Embryonic facial prominence (tissue), 1 donor: ENCODE measurements at regions not wholly inside any gene's neighbourhood (a gene's known extent, or its start where the extent isn't known, plus 50 kb on each side); places are given as distances from the start of the nearest gene placed in this dataset.

Source experiments
- DNase-seq: peaks from one replicate; pipeline ENCODE4 v3.0.0-alpha.2; 2016; ENCODE audit errors: extremely low spot score

- no peak for DNase-seq
Measured at GRCh38 chr13:65881561-65882155, 1348.5 kb downstream of the PCDH9 start.

GRCh38 chr13:65875031-65875430 lies 1355.1 kb downstream of the PCDH9 start:
- DNase-seq: no peak

GRCh38 chr13:65872448-65872847 lies 1357.7 kb downstream of the PCDH9 start:
- DNase-seq: no peak

GRCh38 chr13:65868884-65869283 lies 1361.3 kb downstream of the PCDH9 start:
- DNase-seq: no peak

GRCh38 chr13:65868099-65868498 lies 1362.0 kb downstream of the PCDH9 start:
- DNase-seq: no peak

- no peak for DNase-seq
Measured at GRCh38 chr13:65866138-65866537, 1364.0 kb downstream of the PCDH9 start.

GRCh38 chr13:65865206-65865605 lies 1364.9 kb downstream of the PCDH9 start:
- DNase-seq: no peak

- DNase-seq: no peak
Measured at GRCh38 chr13:65864039-65864438, 1366.1 kb downstream of the PCDH9 start.

- DNase-seq: no peak
Measured at GRCh38 chr13:65860306-65860705, 1369.8 kb downstream of the PCDH9 start.

- DNase-seq: no peak
Measured at GRCh38 chr13:65857942-65858565, 1372.1 kb downstream of the PCDH9 start.

- DNase-seq: no peak
Measured at GRCh38 chr13:65856431-65856830, 1373.7 kb downstream of the PCDH9 start.

GRCh38 chr13:65855242-65855805 lies 1374.8 kb downstream of the PCDH9 start:
- no peak for DNase-seq

- DNase-seq: no peak
Measured at GRCh38 chr13:65854431-65854830, 1375.7 kb downstream of the PCDH9 start.

GRCh38 chr13:65844266-65844841 lies 1385.8 kb downstream of the PCDH9 start:
- no peak for DNase-seq

- DNase-seq: no peak
Measured at GRCh38 chr13:65843314-65843731, 1386.8 kb downstream of the PCDH9 start.

GRCh38 chr13:65841156-65841555 lies 1389.0 kb downstream of the PCDH9 start:
- no peak for DNase-seq

- no peak for DNase-seq
Measured at GRCh38 chr13:65836066-65836465, 1394.1 kb downstream of the PCDH9 start.

- DNase-seq: no peak
Measured at GRCh38 chr13:65834897-65835296, 1395.2 kb downstream of the PCDH9 start.

- DNase-seq: no peak
Measured at GRCh38 chr13:65830411-65831205, 1399.5 kb downstream of the PCDH9 start.

- DNase-seq: no peak
Measured at GRCh38 chr13:65829241-65830008, 1400.7 kb downstream of the PCDH9 start.

GRCh38 chr13:65826657-65827056 lies 1403.5 kb downstream of the PCDH9 start:
- DNase-seq: no peak

- no peak for DNase-seq
Measured at GRCh38 chr13:65825039-65825438, 1405.1 kb downstream of the PCDH9 start.
